PC-3 (cell line): ENCODE measurements at regions not wholly inside any gene's neighbourhood (a gene's known extent, or its start where the extent isn't known, plus 50 kb on each side); places are given as distances from the start of the nearest gene placed in this dataset.

Experiments
- CTCF ChIP-seq: fragments of 300-600 bp; sonication (generic); conservative IDR thresholded peaks from 2 replicates; pipeline ENCODE4 v1.5.1; 2017; ENCODE audit warnings: antibody characterized with exemption, low read depth, mild to moderate bottlenecking, low read length
- EZH2phosphoT487 ChIP-seq: fragments of 300-600 bp; sonication (generic); IDR thresholded peaks from 2 replicates; pipeline ENCODE4 v1.6.1; 2018; ENCODE audit warnings: mild to moderate bottlenecking, antibody characterized with exemption, low read length, borderline replicate concordance

- TF ChIP-seq CTCF (no peak), EZH2phosphoT487 (no peak)
These were observed 388.3 kb downstream of the COG6 start for GRCh38 chr13:40043764-40044163.
